Activated CD8-positive, alpha-beta memory T cell treated with anti-CD3 and anti-CD28 coated beads, Interleukin-2, amount 10 ng/mL, durations not matched to agents 7 days and 5 days (primary cell): ENCODE measurements at regions not wholly inside any gene's neighbourhood (a gene's known extent, or its start where the extent isn't known, plus 50 kb on each side); places are given as distances from the start of the nearest gene placed in this dataset.

ENCODE experiments used
- ATAC-seq: fragments of 150-1000 bp; cut with Tn5 transposase; one replicate; pipeline ENCODE4 v1.10.0; 2021; ENCODE audit warnings: moderate library complexity
- CTCF ChIA-PET: fragments of 350-600 bp; sonication (Branson Sonifier 250); formaldehyde crosslinking; loops from one replicate; lab custom pipeline; 2021; ENCODE audit warnings: antibody characterized with exemption; lab: Charles Lee
- DNase-seq: peaks from one replicate; pipeline ENCODE4 v3.0.0-alpha.2; 2020
- H3K27ac Mint-ChIP-seq: one replicate; pipeline ENCODE4 v1.8.0; 2021; ENCODE audit warnings: mild to moderate bottlenecking, mixed read lengths
- H3K27me3 Mint-ChIP-seq: one replicate; pipeline ENCODE4 v1.8.0; 2021; ENCODE audit warnings: mixed read lengths
- H3K36me3 Mint-ChIP-seq: one replicate; pipeline ENCODE4 v1.8.0; 2021; ENCODE audit warnings: mild to moderate bottlenecking, mixed read lengths
- H3K4me1 Mint-ChIP-seq: one replicate; pipeline ENCODE4 v1.8.0; 2021; ENCODE audit warnings: mixed read lengths
- H3K4me3 Mint-ChIP-seq: one replicate; pipeline ENCODE4 v1.8.0; 2021; ENCODE audit warnings: mild to moderate bottlenecking, moderate library complexity, mixed read lengths
- H3K9me3 Mint-ChIP-seq: one replicate; pipeline ENCODE4 v1.8.0; 2022; ENCODE audit warnings: low read depth, mixed read lengths

DNA sequence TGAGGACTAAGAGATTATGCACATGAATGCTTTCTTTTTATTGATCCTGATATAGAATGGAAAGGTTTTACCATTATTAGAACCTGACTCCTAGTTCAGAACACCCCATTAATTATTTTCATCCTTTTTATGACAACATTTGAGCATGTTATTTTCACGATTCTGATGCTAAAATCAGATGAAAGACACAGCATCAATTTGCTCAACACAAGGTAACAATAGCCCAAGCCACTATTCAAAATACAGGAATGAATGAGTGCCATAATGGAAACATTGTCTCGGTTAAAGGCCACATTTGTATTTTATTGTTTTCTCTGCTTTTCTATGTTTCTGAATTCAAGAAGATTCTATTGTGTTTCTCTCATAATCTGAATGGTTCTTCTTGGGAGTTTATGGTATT lies 126.3 kb upstream of the POF1B start:
- ATAC-seq (no peak), DNase-seq (no peak)
- no peaks in the 10 kb centered on the region for H3K4me1 Mint-ChIP-seq
- H3K4me3 Mint-ChIP-seq, result no peak overlapping the region
- no peaks in the 10 kb centered on the region for H3K9me3 Mint-ChIP-seq
- no peak overlapping the region for H3K27ac Mint-ChIP-seq
- no peaks in the 10 kb centered on the region for H3K27me3 Mint-ChIP-seq
- CTCF ChIA-PET, result no interaction called here
- no peaks in the 10 kb centered on the region for H3K36me3 Mint-ChIP-seq

DNA sequence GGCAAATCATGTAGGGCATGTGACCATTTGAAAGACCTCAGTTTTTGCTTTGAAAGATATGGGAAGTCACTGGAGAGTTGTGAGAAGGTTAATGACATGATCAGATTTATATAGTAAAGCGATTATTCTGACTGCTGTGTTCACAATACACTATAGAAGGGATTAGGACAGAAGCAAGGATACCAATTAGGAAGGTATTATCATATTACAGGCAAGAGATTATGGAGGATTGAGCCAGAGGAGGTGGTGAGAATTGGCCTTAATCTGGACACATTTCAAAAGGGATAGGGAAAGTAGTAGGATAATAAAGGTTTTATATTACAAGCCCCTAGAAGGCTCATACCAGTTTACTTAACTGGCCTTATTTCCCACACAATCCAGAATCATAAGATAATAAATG lies 124.9 kb upstream of the POF1B start:
- Mint-ChIP-seq H3K9me3 (no peaks in the 10 kb centered on the region), H3K4me1 (no peaks in the 10 kb centered on the region), H3K27ac (no peak overlapping the region), H3K27me3 (no peaks in the 10 kb centered on the region), H3K4me3 (no peak overlapping the region), H3K36me3 (no peaks in the 10 kb centered on the region)
- CTCF ChIA-PET, result no interaction called here
- DNase-seq, result no peak
- ATAC-seq, result no peak

DNA sequence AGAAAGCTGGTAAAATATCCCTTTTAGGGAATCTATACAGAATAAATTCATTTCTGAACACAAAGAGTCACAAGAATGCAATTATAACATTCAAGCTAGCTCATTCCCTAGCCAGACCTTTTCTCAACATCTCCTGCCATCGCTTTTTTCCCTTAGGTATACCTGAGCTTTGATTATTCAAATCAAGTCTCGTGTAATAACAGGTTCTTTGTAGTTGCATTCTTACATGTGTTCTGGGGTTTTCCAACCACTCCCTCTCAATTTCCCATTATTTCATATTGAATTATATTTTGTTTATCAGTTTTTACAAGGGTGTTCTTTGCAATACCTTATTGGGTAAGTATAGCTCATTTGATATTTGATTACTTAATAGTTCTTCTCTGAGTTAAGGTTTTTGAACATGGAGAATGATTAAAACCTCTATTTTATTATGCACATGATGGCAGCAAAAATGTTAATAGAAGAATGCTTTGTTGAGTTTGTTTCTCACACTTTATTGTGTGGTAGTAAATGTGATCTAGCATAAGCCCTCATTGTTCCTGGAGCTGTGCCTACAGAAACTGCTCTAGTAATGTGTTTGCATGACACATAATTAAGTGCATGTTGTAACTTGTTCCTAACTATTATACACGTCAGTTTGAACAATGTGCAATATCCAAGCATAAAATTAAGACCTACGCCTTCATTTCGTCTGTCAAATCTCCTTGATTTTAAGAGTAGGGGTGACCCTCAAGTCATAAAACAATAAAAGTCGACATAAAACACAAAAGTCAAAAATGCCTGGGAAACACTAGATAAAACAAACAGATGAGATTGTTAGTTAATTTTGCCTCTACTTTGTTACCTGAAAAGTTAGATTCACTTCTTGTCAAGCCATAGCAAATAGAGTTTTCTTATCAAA lies 124.0 kb upstream of the POF1B start:
- Mint-ChIP-seq H3K27me3 (no peaks in the 10 kb centered on the region), H3K9me3 (no peaks in the 10 kb centered on the region), H3K36me3 (no peaks in the 10 kb centered on the region), H3K27ac (no peak overlapping the region), H3K4me1 (no peaks in the 10 kb centered on the region), H3K4me3 (no peak overlapping the region)
- no peak for DNase-seq
- CTCF ChIA-PET, result no interaction called here
- ATAC-seq, result no peak

DNA sequence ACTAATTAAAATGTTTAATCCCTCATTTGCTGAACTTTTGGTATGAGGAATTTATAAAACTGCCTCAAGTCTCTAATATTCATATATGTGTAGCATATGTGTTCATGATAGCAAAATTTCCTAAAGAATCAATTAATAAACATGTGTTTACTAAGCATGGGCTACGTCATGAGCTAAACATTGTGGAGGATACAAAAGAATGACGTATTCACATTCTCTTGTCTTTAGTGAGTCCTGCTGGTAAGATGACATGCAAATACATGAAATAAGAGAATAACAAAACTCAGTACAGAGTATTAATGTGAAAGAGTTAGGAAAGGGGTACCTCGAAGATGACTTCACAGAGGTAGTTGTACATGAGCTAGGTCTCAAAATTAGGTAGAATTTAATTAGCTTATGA lies 121.9 kb upstream of the POF1B start:
- Mint-ChIP-seq H3K36me3 (no peaks in the 10 kb centered on the region), H3K4me3 (no peak overlapping the region), H3K4me1 (no peaks in the 10 kb centered on the region), H3K27me3 (no peaks in the 10 kb centered on the region), H3K27ac (no peak overlapping the region), H3K9me3 (no peaks in the 10 kb centered on the region)
- ATAC-seq, result no peak
- no peak for DNase-seq
- CTCF ChIA-PET, result no interaction called here

DNA sequence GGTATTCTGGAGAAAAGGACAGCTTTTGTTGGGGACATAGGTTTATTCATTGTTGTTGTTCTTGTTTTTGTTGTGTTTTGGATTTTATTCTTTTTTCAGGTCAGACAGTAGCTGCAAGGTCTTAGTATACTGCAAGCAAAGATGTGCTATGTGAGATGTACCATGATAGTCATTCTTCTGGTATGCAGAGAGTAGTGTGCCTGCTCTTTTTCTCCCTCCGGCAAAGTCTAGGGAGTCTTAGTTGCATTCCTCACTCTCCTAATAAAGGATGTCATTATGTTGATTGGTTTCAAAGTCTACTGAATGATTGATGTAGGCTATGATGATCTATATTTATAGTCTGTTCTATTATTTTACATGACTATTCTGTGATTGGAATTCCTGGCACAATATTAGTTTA lies 119.9 kb upstream of the POF1B start:
- Mint-ChIP-seq H3K36me3 (no peaks in the 10 kb centered on the region), H3K27me3 (no peaks in the 10 kb centered on the region), H3K9me3 (no peaks in the 10 kb centered on the region), H3K4me3 (no peak overlapping the region), H3K4me1 (no peaks in the 10 kb centered on the region), H3K27ac (no peak overlapping the region)
- DNase-seq, result no peak
- CTCF ChIA-PET, result no interaction called here
- ATAC-seq, result no peak

DNA sequence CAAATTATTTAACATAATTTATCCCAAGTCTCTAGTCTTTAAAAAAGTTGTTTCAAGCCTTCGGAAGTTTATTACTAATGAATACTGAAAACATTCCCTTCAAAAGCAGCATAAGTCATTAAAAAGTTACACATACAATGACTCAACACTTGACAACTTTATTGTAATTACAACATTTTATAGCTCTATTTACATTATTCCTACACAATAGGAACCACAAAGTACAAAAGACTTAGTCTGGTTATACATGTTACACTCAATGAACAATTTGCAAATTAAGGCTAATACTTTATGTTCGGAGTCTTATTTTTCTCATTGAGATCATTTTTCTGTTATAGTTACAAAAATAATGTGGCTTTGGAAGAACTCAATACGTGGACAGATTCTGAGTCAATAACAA lies 114.4 kb upstream of the POF1B start:
- DNase-seq, result no peak
- CTCF ChIA-PET, result no interaction called here

DNA sequence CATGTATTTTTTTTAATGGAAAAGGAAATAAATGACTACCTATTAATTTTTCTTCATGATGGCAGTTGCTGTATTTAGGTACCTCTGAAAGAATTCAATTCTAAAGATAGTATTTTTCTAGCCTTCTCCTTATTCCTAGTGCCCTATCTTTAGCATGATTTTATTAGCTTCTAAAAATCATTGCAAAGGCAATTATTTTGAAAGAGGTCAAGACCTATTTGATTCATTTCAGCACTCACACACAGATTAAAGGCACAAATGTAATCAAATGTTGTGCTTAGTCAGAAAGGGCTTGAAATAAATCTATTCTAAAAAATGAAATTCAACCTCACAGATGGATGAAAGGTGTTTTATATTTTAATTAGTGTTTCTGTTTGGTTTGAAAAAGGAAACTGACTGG lies 74.8 kb upstream of the POF1B start:
- no peaks in the 10 kb centered on the region for H3K36me3 Mint-ChIP-seq
- no peaks in the 10 kb centered on the region for H3K9me3 Mint-ChIP-seq
- H3K4me3 Mint-ChIP-seq, result no peak overlapping the region
- no peaks in the 10 kb centered on the region for H3K4me1 Mint-ChIP-seq
- CTCF ChIA-PET, result no interaction called here
- ATAC-seq (no peak), DNase-seq (no peak)
- H3K27me3 Mint-ChIP-seq, result no peaks in the 10 kb centered on the region
- no peak overlapping the region for H3K27ac Mint-ChIP-seq

More for the DNA sequence above, 114.4 kb upstream of the POF1B start:
- Mint-ChIP-seq H3K36me3 (no peaks in the 10 kb centered on the region), H3K4me1 (no peaks in the 10 kb centered on the region), H3K4me3 (no peak overlapping the region), H3K9me3 (no peaks in the 10 kb centered on the region), H3K27ac (no peak overlapping the region), H3K27me3 (no peaks in the 10 kb centered on the region)
- ATAC-seq, result no peak

DNA sequence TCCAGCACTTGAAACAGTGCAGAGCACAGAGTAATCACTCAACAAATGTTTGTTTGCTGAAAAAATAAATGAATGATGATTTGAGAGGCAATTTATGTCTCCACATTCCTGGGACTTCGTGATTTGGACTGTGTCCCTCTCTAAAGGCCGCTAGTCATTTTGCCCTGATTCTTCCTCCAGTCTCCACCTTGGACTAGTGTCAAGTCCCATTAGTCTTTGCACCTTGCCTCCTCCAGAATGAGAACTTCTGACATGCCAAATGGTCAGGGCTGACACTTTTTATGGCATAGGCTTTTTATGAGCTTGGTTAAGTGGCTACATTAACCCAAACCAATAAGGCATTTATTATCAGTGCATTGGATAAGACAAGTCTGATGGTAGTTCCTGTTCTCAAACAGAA lies 65.1 kb upstream of the POF1B start:
- CTCF ChIA-PET, result no interaction called here
- H3K4me3 Mint-ChIP-seq, result no peak overlapping the region
- ATAC-seq (no peak), DNase-seq (no peak)
- no peaks in the 10 kb centered on the region for H3K36me3 Mint-ChIP-seq
- peaks cover 5% of the 10 kb centered on the region for H3K9me3 Mint-ChIP-seq
- H3K27me3 Mint-ChIP-seq, result no peaks in the 10 kb centered on the region
- no peak overlapping the region for H3K27ac Mint-ChIP-seq
- no peaks in the 10 kb centered on the region for H3K4me1 Mint-ChIP-seq
